ENCODE measurements at regions not wholly inside any gene's neighbourhood (a gene's known extent, or its start where the extent isn't known, plus 50 kb on each side); places are given as distances from the start of the nearest gene placed in this dataset.
A peak's percentile ranks its signal among the peaks of the same experiment; 100 is the strongest.

- Histone ChIP-seq H3K9me3 (no peaks in the 10 kb centered on the region), H3K36me3 (no peaks in the 10 kb centered on the region), H3K4me3 (no peak overlapping the region), H3K27ac (no peak overlapping the region), H3K27me3 (ENCODE audit: low read depth) (no peaks in the 10 kb centered on the region), H3K4me1 (no peaks in the 10 kb centered on the region)
- intact Hi-C loops (cut with DNase I) = no loop called here
- DNase-seq = no peak
- ATAC-seq = no peak
- TF ChIP-seq CTCF (IDR thresholded peaks at IDR 0.05) = no peak
Observed at GRCh38 chr5:173752653-173753052, 135.5 kb upstream of the CPEB4 start.

- Histone ChIP-seq H3K4me3 (no peak overlapping the region), H3K9me3 (no peaks in the 10 kb centered on the region), H3K36me3 (no peaks in the 10 kb centered on the region), H3K27me3 (ENCODE audit: low read depth) (no peaks in the 10 kb centered on the region), H3K27ac (no peak overlapping the region), H3K4me1 (no peaks in the 10 kb centered on the region)
- DNase-seq (peak; percentile 58), ATAC-seq (peak; percentile 41 to 55)
- intact Hi-C loops (cut with DNase I) = no loop called here
- TF ChIP-seq CTCF (IDR thresholded peaks at IDR 0.05) = no peak
Observed at GRCh38 chr5:173753307-173754168, 134.6 kb upstream of the CPEB4 start.

- Histone ChIP-seq H3K36me3 (no peaks in the 10 kb centered on the region), H3K4me1 (no peaks in the 10 kb centered on the region), H3K27me3 (ENCODE audit: low read depth) (no peaks in the 10 kb centered on the region), H3K9me3 (no peaks in the 10 kb centered on the region), H3K4me3 (no peak overlapping the region), H3K27ac (no peak overlapping the region)
- intact Hi-C loops (cut with DNase I) = no loop called here
- DNase-seq = no peak
- TF ChIP-seq CTCF (IDR thresholded peaks at IDR 0.05) = no peak
- no peak for ATAC-seq
Observed at GRCh38 chr5:173755319-173755718, 132.8 kb upstream of the CPEB4 start.

GRCh38 chr5:173757403-173758209 is 130.5 kb upstream of the CPEB4 start:
- no peak for DNase-seq
- no peaks in the 10 kb centered on the region for H3K9me3 ChIP-seq

GRCh38 chr5:173758676-173759075 is 129.5 kb upstream of the CPEB4 start:
- Histone ChIP-seq H3K4me1 (no peaks in the 10 kb centered on the region), H3K9me3 (no peaks in the 10 kb centered on the region), H3K27me3 (ENCODE audit: low read depth) (no peaks in the 10 kb centered on the region), H3K36me3 (no peaks in the 10 kb centered on the region), H3K27ac (no peak overlapping the region), H3K4me3 (no peak overlapping the region)
- ATAC-seq = peak in 1 of 2 donors; percentile 60
- TF ChIP-seq CTCF (IDR thresholded peaks at IDR 0.05) = no peak
- DNase-seq = no peak
- intact Hi-C loops (cut with DNase I) = no loop called here

More at GRCh38 chr5:173757403-173758209, 130.5 kb upstream of the CPEB4 start:
- H3K36me3 ChIP-seq = no peaks in the 10 kb centered on the region
- no peak overlapping the region for H3K4me3 ChIP-seq
- ATAC-seq = peak in 1 of 2 donors; percentile 45
- no peaks in the 10 kb centered on the region for H3K27me3 ChIP-seq (ENCODE audit: low read depth)
- no peaks in the 10 kb centered on the region for H3K4me1 ChIP-seq
- no peak for TF ChIP-seq CTCF (IDR thresholded peaks at IDR 0.05)
- intact Hi-C loops (cut with DNase I) = no loop called here
- no peak overlapping the region for H3K27ac ChIP-seq
